ENCODE measurements at regions not wholly inside any gene's neighbourhood (a gene's known extent, or its start where the extent isn't known, plus 50 kb on each side); places are given as distances from the start of the nearest gene placed in this dataset.

- no peak for TF ChIP-seq CTCF (IDR thresholded peaks at IDR 0.05; ENCODE audit: extremely low read depth, insufficient read depth, missing control alignments)
- in situ Hi-C loops (cut with MboI; ENCODE audit: low pct_unique_long_range_greater_than_20kb, low sequenced_read_pairs, unreplicated experiment), result no loop called here
- no peak for DNase-seq (ENCODE audit: low spot score)
These were observed 398.6 kb upstream of the FLRT2 start for GRCh38 chr14:85131226-85131922.

- in situ Hi-C loops (cut with MboI; ENCODE audit: low pct_unique_long_range_greater_than_20kb, low sequenced_read_pairs, unreplicated experiment), result no loop called here
- TF ChIP-seq CTCF (IDR thresholded peaks at IDR 0.05; ENCODE audit: extremely low read depth, insufficient read depth, missing control alignments), result no peak
- no peak for DNase-seq (ENCODE audit: low spot score)
These were observed 387.0 kb upstream of the FLRT2 start for GRCh38 chr14:85142982-85143381.

- in situ Hi-C loops (cut with MboI; ENCODE audit: low pct_unique_long_range_greater_than_20kb, low sequenced_read_pairs, unreplicated experiment), result no loop called here
- no peak for DNase-seq (ENCODE audit: low spot score)
- no peak for TF ChIP-seq CTCF (IDR thresholded peaks at IDR 0.05; ENCODE audit: extremely low read depth, insufficient read depth, missing control alignments)
These were observed 383.2 kb upstream of the FLRT2 start for GRCh38 chr14:85146779-85147178.

- DNase-seq (ENCODE audit: low spot score), result no peak
- in situ Hi-C loops (cut with MboI; ENCODE audit: low pct_unique_long_range_greater_than_20kb, low sequenced_read_pairs, unreplicated experiment), result no loop called here
- TF ChIP-seq CTCF (IDR thresholded peaks at IDR 0.05; ENCODE audit: extremely low read depth, insufficient read depth, missing control alignments), result no peak
These were observed 379.8 kb upstream of the FLRT2 start for GRCh38 chr14:85150166-85150565.

- no peak for TF ChIP-seq CTCF (IDR thresholded peaks at IDR 0.05; ENCODE audit: extremely low read depth, insufficient read depth, missing control alignments)
- in situ Hi-C loops (cut with MboI; ENCODE audit: low pct_unique_long_range_greater_than_20kb, low sequenced_read_pairs, unreplicated experiment), result no loop called here
- no peak for DNase-seq (ENCODE audit: low spot score)
These were observed 375.2 kb upstream of the FLRT2 start for GRCh38 chr14:85154714-85155113.

- no peak for TF ChIP-seq CTCF (IDR thresholded peaks at IDR 0.05; ENCODE audit: extremely low read depth, insufficient read depth, missing control alignments)
- in situ Hi-C loops (cut with MboI; ENCODE audit: low pct_unique_long_range_greater_than_20kb, low sequenced_read_pairs, unreplicated experiment), result no loop called here
- no peak for DNase-seq (ENCODE audit: low spot score)
These were observed 373.6 kb upstream of the FLRT2 start for GRCh38 chr14:85156319-85156718.
